H1 (cell line): ENCODE measurements at regions not wholly inside any gene's neighbourhood (a gene's known extent, or its start where the extent isn't known, plus 50 kb on each side); places are given as distances from the start of the nearest gene placed in this dataset.

Experiments used
- CTCF ChIA-PET: fragments of 300-600 bp; sonication (Branson Sonifier 250); formaldehyde crosslinking; loops from one replicate; lab custom pipeline; 2021; ENCODE audit not compliant: partially characterized antibody; lab: Charles Lee
- POLR2A ChIA-PET: fragments of 300-600 bp; sonication (Branson Sonifier 250); formaldehyde crosslinking; loops from one replicate; lab custom pipeline; 2021; ENCODE audit warnings: inconsistent platforms; ENCODE audit not compliant: partially characterized antibody; lab: Charles Lee
- DNase-seq, 2 experiments: peaks; one replicate each; pipeline versions ENCODE4 v3.0.0 to v3.0.0-alpha.2; 2010 to 2022; ENCODE audit warnings: low spot score in 2 of 2, low read depth in 1 of 2, mixed read lengths in 1 of 2
- FAIRE-seq: peaks from 2 replicates; lab custom pipeline; 2011; peaks lifted over from hg19 to GRCh38; lab: Jason Lieb, UNC
- H2AFZ ChIP-seq: 2 replicates; pipeline ENCODE4 v1.8.1; 2012; ENCODE audit warnings: low read length, inconsistent platforms
- H2AK5ac ChIP-seq: 2 replicates; pipeline ENCODE4 v1.6.1; 2013; ENCODE audit warnings: low read depth, low read length
- H2BK120ac ChIP-seq: replicated peaks from 2 replicates; pipeline ENCODE3; 2013; ENCODE audit warnings: low read depth, low read length, inconsistent platforms
- H2BK12ac ChIP-seq: 2 replicates; pipeline ENCODE4 v1.6.1; 2013; ENCODE audit warnings: low read depth, low read length
- H2BK15ac ChIP-seq: 2 replicates; pipeline ENCODE4 v1.6.1; 2013; ENCODE audit warnings: low read length
- H2BK20ac ChIP-seq: 2 replicates; pipeline ENCODE4 v1.6.1; 2013; ENCODE audit warnings: low read length
- H2BK5ac ChIP-seq: 2 replicates; pipeline ENCODE4 v1.6.1; 2013; ENCODE audit warnings: low read depth, low read length
- H3K14ac ChIP-seq: 2 replicates; pipeline ENCODE4 v1.6.1; 2013; ENCODE audit warnings: inconsistent platforms; ENCODE audit not compliant: insufficient read length
- H3K18ac ChIP-seq: 2 replicates; pipeline ENCODE4 v1.6.1; 2013; ENCODE audit warnings: low read length; ENCODE audit errors: extremely low read depth
- H3K23ac ChIP-seq: 2 replicates; pipeline ENCODE4 v1.6.1; 2013; ENCODE audit warnings: inconsistent platforms; ENCODE audit not compliant: insufficient read length
- H3K23me2 ChIP-seq: 2 replicates; pipeline ENCODE4 v1.6.1; 2013; ENCODE audit warnings: low read depth, low read length
- H3K27ac ChIP-seq: 2 replicates; pipeline ENCODE4 v1.6.1; 2011; ENCODE audit warnings: low read depth, low read length, inconsistent platforms
- H3K27me3 ChIP-seq, 4 experiments: replicated peaks in 1 of 4; 1 replicate in 1 of 4; 2 replicates in 3 of 4; pipeline versions ENCODE4 v1.6.1 to v1.8.1; 2011 to 2013; ENCODE audit warnings: low read length in 3 of 4, mild to moderate bottlenecking in 3 of 4, inconsistent platforms in 2 of 4, mixed read lengths in 2 of 4, moderate library complexity in 1 of 4; ENCODE audit not compliant: control insufficient read depth in 3 of 4, insufficient read depth in 3 of 4; ENCODE audit errors: extremely low read depth in 1 of 4
- H3K36me3 ChIP-seq, 4 experiments: 2 replicates each; pipeline versions ENCODE4 v1.6.1 to v1.8.1; 2011 to 2013; ENCODE audit warnings: mild to moderate bottlenecking in 4 of 4, low read length in 3 of 4, moderate library complexity in 2 of 4, control low read depth in 1 of 4, inconsistent platforms in 1 of 4; ENCODE audit not compliant: insufficient read depth in 4 of 4, control insufficient read depth in 2 of 4
- H3K4ac ChIP-seq: replicated peaks from 2 replicates; pipeline ENCODE3; 2013; ENCODE audit warnings: low read length, low read depth, mixed read lengths, inconsistent platforms; ENCODE audit not compliant: insufficient read length
- H3K4me1 ChIP-seq, 4 experiments: replicated peaks in 1 of 4; 1 replicate in 1 of 4; 2 replicates in 3 of 4; pipeline versions ENCODE4 v1.6.1 to v1.8.1; 2011 to 2013; ENCODE audit warnings: low read length in 3 of 4, inconsistent platforms in 2 of 4, mixed read lengths in 1 of 4; ENCODE audit not compliant: insufficient read depth in 4 of 4, control insufficient read depth in 3 of 4
- H3K4me2 ChIP-seq, 2 experiments: 2 replicates each; pipeline versions ENCODE4 v1.6.1 to v1.8.1; 2011 to 2013; ENCODE audit warnings: low read depth in 2 of 2, low read length in 2 of 2, control low read depth in 1 of 2, inconsistent platforms in 1 of 2, mild to moderate bottlenecking in 1 of 2; ENCODE audit not compliant: insufficient read depth in 1 of 2
- H3K4me3 ChIP-seq, 4 experiments: fragments of 200-600, 300-600 bp in 1 of 4; sonication (generic), shearing (Covaris generic), sonication (Bioruptor Twin) in 1 of 4; 2 replicates each; pipeline versions ENCODE4 v1.5.1 to v1.8.1; 2011 to 2016; ENCODE audit warnings: low read length in 4 of 4, low read depth in 3 of 4, control low read depth in 2 of 4, inconsistent platforms in 2 of 4, mild to moderate bottlenecking in 2 of 4, mixed read lengths in 1 of 4, moderate library complexity in 1 of 4; ENCODE audit not compliant: insufficient read depth in 2 of 4; ENCODE audit errors: extremely low read depth in 1 of 4
- H3K56ac ChIP-seq: replicated peaks from 2 replicates; pipeline ENCODE3; 2013; ENCODE audit warnings: low read depth, mild to moderate bottlenecking, mixed read lengths, low read length, inconsistent platforms; ENCODE audit not compliant: insufficient read length
- H3K79me1 ChIP-seq: 2 replicates; pipeline ENCODE4 v1.6.1; 2013; ENCODE audit warnings: low read depth, low read length, control low read depth
- H3K79me2 ChIP-seq, 2 experiments: 2 replicates each; pipeline versions ENCODE4 v1.6.1 to v1.8.1; 2012 to 2013; ENCODE audit warnings: low read length in 2 of 2, mild to moderate bottlenecking in 2 of 2, inconsistent platforms in 1 of 2; ENCODE audit not compliant: insufficient read depth in 2 of 2, control insufficient read depth in 1 of 2
- H3K9ac ChIP-seq, 4 experiments: replicated peaks in 1 of 4; 1 replicate in 1 of 4; 2 replicates in 3 of 4; pipeline versions ENCODE4 v1.6.1 to v1.8.1; 2011 to 2013; ENCODE audit warnings: low read depth in 3 of 4, low read length in 3 of 4, control low read depth in 2 of 4, mild to moderate bottlenecking in 2 of 4, moderate library complexity in 2 of 4, inconsistent platforms in 1 of 4; ENCODE audit errors: extremely low read depth in 1 of 4
- H3K9me3 ChIP-seq, 2 experiments: 2 replicates each; pipeline versions ENCODE4 v1.6.1 to v1.8.1; 2012 to 2013; ENCODE audit warnings: mild to moderate bottlenecking in 2 of 2, moderate library complexity in 2 of 2, control low read depth in 1 of 2, inconsistent platforms in 1 of 2, low read depth in 1 of 2, low read length in 1 of 2, mixed read lengths in 1 of 2; ENCODE audit not compliant: insufficient read depth in 2 of 2
- H4K20me1 ChIP-seq, 2 experiments: replicated peaks in 1 of 2; 2 replicates each; pipeline versions ENCODE3 to v1.8.1; 2011 to 2013; ENCODE audit warnings: inconsistent platforms in 2 of 2, low read length in 2 of 2, mild to moderate bottlenecking in 1 of 2; ENCODE audit not compliant: insufficient read depth in 2 of 2, control insufficient read depth in 1 of 2
- H4K5ac ChIP-seq: 2 replicates; pipeline ENCODE4 v1.6.1; 2013; ENCODE audit warnings: low read length, low read depth, mixed read lengths, inconsistent platforms; ENCODE audit not compliant: insufficient read length
- H4K8ac ChIP-seq: 2 replicates; pipeline ENCODE4 v1.8.0; 2013; ENCODE audit warnings: mild to moderate bottlenecking, moderate library complexity, low read length, inconsistent platforms; ENCODE audit not compliant: insufficient read depth; ENCODE audit errors: extremely low read depth
- H4K91ac ChIP-seq: replicated peaks from 2 replicates; pipeline ENCODE3; 2013; ENCODE audit warnings: low read length, mixed read lengths, inconsistent platforms; ENCODE audit not compliant: insufficient read length
- CEBPB ChIP-seq: IDR thresholded peaks from 2 replicates; pipeline ENCODE4 v1.6.1; 2012; ENCODE audit warnings: low read depth, low read length
- EGR1 ChIP-seq: IDR thresholded peaks from 2 replicates; pipeline ENCODE4 v1.6.1; 2011; ENCODE audit warnings: low read depth, low read length, borderline replicate concordance
- MAFK ChIP-seq: IDR thresholded peaks from 2 replicates; pipeline ENCODE4 v1.6.1; 2012; ENCODE audit warnings: low read depth, mild to moderate bottlenecking, improper control_type of control experiment, low read length
- RAD21 ChIP-seq, 2 experiments: IDR thresholded peaks in 1 of 2; conservative IDR thresholded peaks in 1 of 2; 2 replicates each; pipeline ENCODE4 v1.6.1; 2011; ENCODE audit warnings: low read depth in 2 of 2, low read length in 2 of 2, improper control_type of control experiment in 1 of 2, inconsistent platforms in 1 of 2, mild to moderate bottlenecking in 1 of 2, moderate library complexity in 1 of 2
- RFX5 ChIP-seq: IDR thresholded peaks from 2 replicates; pipeline ENCODE4 v1.6.1; 2011; ENCODE audit warnings: low read depth, low read length, improper control_type of control experiment, borderline replicate concordance
- SIN3A ChIP-seq, 2 experiments: IDR thresholded peaks in 1 of 2; conservative IDR thresholded peaks in 1 of 2; 2 replicates each; pipeline ENCODE4 v1.6.1; 2011 to 2012; ENCODE audit warnings: low read length in 2 of 2, improper control_type of control experiment in 1 of 2, low read depth in 1 of 2, mild to moderate bottlenecking in 1 of 2
- SIX5 ChIP-seq: IDR thresholded peaks from 2 replicates; pipeline ENCODE4 v1.6.1; 2011; ENCODE audit warnings: mild to moderate bottlenecking, low read depth, low read length
- SP2 ChIP-seq: IDR thresholded peaks from 2 replicates; pipeline ENCODE4 v1.6.1; 2012; ENCODE audit warnings: mild to moderate bottlenecking, low read length, inconsistent platforms
- SP4 ChIP-seq: IDR thresholded peaks from 2 replicates; pipeline ENCODE4 v1.6.1; 2012; ENCODE audit warnings: low read length, inconsistent platforms
- SRF ChIP-seq: IDR thresholded peaks from 2 replicates; pipeline ENCODE4 v1.6.1; 2011; ENCODE audit warnings: mild to moderate bottlenecking, low read depth, low read length, moderate library complexity
- WGBS, 2 experiments: shearing (Covaris generic) in 1 of 2; methylation state at CpG; one replicate each; pipeline versions ENCODE4 v1.1.6 to v1.1.7; 2013 to 2015; ENCODE audit warnings: low lambda C conversion rate in 2 of 2, mixed read lengths in 2 of 2, inconsistent platforms in 1 of 2, low coverage in 1 of 2, missing lambda C conversion rate in 1 of 2; ENCODE audit not compliant: insufficient replicate concordance in 2 of 2, insufficient coverage in 1 of 2, insufficient read length in 1 of 2; ENCODE audit errors: extremely low coverage in 1 of 2, missing lambda C conversion rate in 1 of 2; 5-methylcytosine and 5-hydroxymethylcytosine counted together
- TF ChIP-seq, protein P1 (sequence below), 3 experiments: IDR thresholded peaks; 1 replicate in 2 of 3; 2 replicates in 1 of 3; pipeline versions ENCODE4 v1.5.1 to v1.6.1; 2011; ENCODE audit warnings: low read length in 3 of 3, mild to moderate bottlenecking in 3 of 3, inconsistent platforms in 2 of 3, low read depth in 1 of 3, moderate library complexity in 1 of 3; ENCODE audit not compliant: insufficient read depth in 1 of 3; ENCODE audit errors: control extremely low read depth in 1 of 3

DNA sequence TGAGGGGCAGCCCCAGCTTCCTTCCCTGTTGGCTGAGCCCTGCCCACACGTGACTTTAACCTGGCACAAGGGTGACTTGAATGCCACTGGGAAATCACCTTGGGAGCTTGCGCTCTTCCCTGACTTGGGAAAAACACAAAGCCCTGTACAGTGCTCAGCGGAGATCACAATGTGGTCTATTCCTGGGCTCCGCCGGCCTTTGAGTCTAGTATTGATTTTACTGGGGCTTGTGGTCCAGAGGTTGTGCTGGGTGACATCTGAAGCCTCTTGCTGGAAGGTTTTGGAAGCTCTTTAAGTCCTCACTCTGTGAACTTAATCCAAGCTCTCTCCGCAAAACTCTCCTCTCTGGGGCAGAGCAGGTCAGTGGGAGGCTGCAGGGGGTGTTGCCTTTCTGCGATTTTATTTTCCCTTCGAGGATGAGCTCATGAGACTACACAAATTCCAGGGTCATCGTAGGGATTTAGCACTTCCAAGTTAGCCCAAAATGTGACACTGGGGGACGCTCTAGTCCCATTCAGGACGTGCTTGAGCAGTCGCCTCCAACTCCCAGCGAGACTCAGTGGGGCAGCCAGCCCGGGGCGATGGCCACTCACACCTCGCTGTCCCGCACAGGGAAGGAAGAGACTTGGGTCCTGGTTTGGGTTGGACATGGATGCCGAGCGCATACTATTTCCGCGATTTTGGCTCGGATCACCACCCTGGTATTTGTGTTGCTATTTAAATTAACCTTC is 291.9 kb upstream of the AJAP1 start:
- Histone ChIP-seq H3K4me1 (no peaks in the 10 kb centered on the region; a peak in 1 of 7 replicates), H2BK120ac (no peak overlapping the region), H2BK20ac (no peak overlapping the region), H3K9ac (no peak overlapping the region), H3K4ac (no peak overlapping the region), H2BK15ac (no peak overlapping the region), H4K91ac (no peak overlapping the region), H3K79me2 (no peaks in the 10 kb centered on the region), H3K18ac (no peak overlapping the region), H3K9me3 (peaks cover 26 to 69% of the 10 kb centered on the region in 2 experiments), H4K8ac (no peak overlapping the region; the same call in 1 of the 2 replicates), H2AK5ac (no peak overlapping the region), H4K5ac (no peak overlapping the region), H3K23ac (no peak overlapping the region), H2BK5ac (no peak overlapping the region), H2BK12ac (no peak overlapping the region), H3K4me2 (no peak overlapping the region), H2AFZ (no peak overlapping the region), H3K27me3 (no peaks in the 10 kb centered on the region), H4K20me1 (no peaks in the 10 kb centered on the region), H3K14ac (no peak overlapping the region), H3K56ac (no peak overlapping the region), H3K23me2 (no peaks in the 10 kb centered on the region), H3K27ac (no peak overlapping the region), H3K36me3 (no peaks in the 10 kb centered on the region), H3K79me1 (no peaks in the 10 kb centered on the region), H3K4me3 (no peak overlapping the region)
- DNase-seq (no peak), FAIRE-seq (no peak)
- ChIA-PET CTCF (interaction anchor here (0.6 kb wide), 1 partner anchor 1568 kb away, joined by 3 read pairs; no protein-coding TSS in a partner anchor), POLR2A (no interaction called here)
- WGBS, 2 experiments, result 88% methylated on average over 21 of the region's 22 CpGs; no CpG with 5 or more reads in 1 of the 2 experiments
- TF ChIP-seq SP4 (no peak), MAFK (no peak), SIN3A (conservative IDR thresholded peaks at IDR 0.05 in 1 of 2, IDR thresholded peaks at IDR 0.05 in 1 of 2; ENCODE audit: low read depth in 1 of 2, low read length in 2 of 2) (no peak), RAD21 (IDR thresholded peaks at IDR 0.05 in 1 of 2, conservative IDR thresholded peaks at IDR 0.05 in 1 of 2; ENCODE audit: low read depth in 2 of 2, low read length in 2 of 2) (peak; percentile 44 to 63), CEBPB (no peak), EGR1 (no peak), SP2 (no peak), SRF (no peak), RFX5 (no peak), SIX5 (no peak)
- TF ChIP-seq, protein P1, sequence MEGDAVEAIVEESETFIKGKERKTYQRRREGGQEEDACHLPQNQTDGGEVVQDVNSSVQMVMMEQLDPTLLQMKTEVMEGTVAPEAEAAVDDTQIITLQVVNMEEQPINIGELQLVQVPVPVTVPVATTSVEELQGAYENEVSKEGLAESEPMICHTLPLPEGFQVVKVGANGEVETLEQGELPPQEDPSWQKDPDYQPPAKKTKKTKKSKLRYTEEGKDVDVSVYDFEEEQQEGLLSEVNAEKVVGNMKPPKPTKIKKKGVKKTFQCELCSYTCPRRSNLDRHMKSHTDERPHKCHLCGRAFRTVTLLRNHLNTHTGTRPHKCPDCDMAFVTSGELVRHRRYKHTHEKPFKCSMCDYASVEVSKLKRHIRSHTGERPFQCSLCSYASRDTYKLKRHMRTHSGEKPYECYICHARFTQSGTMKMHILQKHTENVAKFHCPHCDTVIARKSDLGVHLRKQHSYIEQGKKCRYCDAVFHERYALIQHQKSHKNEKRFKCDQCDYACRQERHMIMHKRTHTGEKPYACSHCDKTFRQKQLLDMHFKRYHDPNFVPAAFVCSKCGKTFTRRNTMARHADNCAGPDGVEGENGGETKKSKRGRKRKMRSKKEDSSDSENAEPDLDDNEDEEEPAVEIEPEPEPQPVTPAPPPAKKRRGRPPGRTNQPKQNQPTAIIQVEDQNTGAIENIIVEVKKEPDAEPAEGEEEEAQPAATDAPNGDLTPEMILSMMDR (IDR thresholded peaks at IDR 0.05; ENCODE audit: control extremely low read depth in 1 of 3, insufficient read depth in 1 of 3, low read depth in 1 of 3, low read length in 3 of 3), result peak in 2 of 3 experiments; percentile 2 to 32; a peak in 2 of 4 replicates
